NCI-H226 (cell line): ENCODE measurements at regions not wholly inside any gene's neighbourhood (a gene's known extent, or its start where the extent isn't known, plus 50 kb on each side); places are given as distances from the start of the nearest gene placed in this dataset.
"Not testable (repeated sequence)": the region's sequence is repeated elsewhere in the genome, so short reads cannot be mapped to it uniquely, and the experiment has no call there.

Source experiments
- DNase-seq: peaks from one replicate; pipeline ENCODE4 v3.0.0-alpha.2; 2015

DNA sequence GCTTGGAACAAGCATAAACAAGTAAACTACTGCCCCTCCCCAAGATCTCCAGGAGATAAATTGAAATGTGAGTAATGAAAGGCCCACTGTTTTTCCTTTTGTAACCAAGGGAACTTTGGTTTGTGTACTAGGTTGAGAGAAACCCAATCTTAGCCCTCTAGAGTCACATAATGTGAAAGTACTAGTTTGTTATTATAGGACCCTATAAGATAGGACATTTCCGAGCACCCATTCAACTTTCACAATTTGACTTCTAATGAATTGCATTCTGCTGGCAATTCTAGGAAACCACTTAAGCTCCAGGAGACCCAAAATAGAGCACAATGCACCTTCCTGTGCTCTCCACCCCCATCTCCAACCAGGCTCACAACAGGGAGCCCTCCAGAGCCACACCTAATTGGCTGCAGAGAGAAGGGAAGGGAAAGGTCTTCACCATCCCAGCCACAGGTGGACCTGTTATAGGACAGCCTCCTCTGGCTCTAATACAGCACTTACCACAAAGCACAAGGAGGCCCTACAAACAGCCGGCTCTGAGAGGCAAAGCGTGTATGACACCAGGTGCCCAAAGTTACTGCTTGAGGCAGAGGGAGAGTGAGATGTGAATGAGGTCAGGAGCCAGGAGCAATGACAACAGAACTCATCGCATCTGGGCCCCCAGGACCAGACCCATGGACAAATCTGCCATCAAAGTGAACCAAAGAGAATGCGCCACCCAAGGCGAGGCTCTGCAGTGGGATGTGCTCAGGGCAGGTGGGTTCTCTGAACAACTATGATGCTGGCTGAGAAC lies 163.3 kb upstream of the NTF3 start:
- DNase-seq: no peak

DNA sequence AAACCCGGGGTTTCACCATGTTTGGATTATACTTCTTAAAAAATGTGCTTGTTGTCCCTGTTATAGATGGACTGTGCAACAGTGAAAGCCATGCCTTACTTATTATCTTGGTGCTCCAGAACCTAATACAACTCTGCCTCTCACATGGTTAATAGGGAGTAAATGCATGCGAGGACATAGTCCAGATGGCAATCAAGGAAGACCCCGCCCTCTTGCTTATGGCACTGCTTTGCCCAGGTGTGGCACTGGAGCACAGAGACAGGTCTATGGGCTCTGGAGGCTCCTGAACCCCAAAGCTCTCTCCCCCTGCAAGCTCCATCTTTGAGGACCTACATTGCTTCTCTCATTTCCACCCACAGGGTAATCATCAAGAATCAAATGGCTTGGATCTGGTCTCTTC lies 162.1 kb upstream of the NTF3 start:
- DNase-seq: no peak

DNA sequence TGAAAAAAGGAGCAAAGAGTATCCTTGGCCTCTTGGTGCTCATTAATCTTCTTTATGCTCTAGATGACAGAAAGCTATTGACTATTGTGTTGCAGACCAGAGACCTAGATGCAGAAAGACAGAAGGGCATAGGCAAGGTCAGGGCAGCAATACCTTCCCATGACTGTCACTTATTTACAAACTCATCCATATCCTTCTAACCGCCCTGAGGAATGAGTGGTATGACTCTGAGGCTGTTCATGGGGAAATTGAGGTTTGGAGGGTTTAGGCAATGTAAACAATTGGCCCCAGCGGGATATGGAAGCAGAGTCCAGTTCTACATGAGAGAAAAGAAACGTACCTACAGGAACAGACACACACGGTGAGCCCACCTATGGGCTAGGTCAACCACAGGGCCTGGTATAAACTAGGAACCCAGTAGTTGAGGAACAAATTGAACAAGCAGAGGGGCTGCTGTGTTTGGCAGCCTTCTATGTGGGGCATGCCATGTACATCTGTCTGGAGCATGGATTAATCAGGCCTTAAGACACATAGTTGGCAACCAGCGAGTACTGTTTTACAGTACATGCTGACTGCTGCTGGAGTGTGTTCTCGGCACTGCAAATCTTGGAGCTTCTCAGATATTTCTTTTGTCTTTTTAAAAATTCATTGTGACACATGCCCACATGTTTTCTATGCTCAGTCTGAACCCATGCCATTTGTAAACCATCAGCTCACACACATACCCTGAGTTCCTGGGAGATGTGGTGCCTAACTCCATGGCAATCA lies 159.7 kb upstream of the NTF3 start:
- no peak for DNase-seq

- no peak for DNase-seq
Observed at GRCh38 chr12:5273709-5274108, 158.2 kb upstream of the NTF3 start.

DNA sequence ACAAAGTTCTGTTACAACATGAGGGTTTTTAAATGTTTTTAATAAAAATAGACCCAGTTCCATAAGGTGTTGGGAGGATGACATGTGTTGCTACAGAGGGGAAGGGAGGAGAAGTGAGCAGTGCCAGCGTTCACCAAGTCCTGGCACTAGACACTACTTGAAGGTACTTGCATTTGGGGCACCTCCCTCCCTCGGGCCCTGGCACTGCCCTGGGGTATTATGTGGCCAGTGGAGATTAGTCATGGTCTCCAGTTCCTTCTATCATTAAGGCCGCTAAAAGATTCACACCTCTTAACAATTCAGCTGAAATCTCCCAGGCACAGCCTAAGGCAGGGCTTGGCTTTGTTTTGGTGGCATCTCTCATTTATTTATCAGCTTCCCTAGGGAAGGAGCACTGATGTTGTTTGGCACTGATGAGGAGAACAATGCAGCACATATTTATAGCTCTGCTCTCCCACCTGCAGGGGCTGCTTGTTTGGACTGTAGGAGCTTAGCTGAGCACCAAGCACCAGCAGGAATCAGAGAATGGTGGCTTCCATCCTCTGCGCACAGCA lies 155.5 kb upstream of the NTF3 start:
- no peak for DNase-seq

GRCh38 chr12:5280086-5280485 lies 151.8 kb upstream of the NTF3 start:
- no peak for DNase-seq

- DNase-seq: not testable (repeated sequence)
Observed at GRCh38 chr12:5290368-5290767, 141.5 kb upstream of the NTF3 start.

GRCh38 chr12:5292651-5293050 lies 139.3 kb upstream of the NTF3 start:
- DNase-seq: no peak

DNA sequence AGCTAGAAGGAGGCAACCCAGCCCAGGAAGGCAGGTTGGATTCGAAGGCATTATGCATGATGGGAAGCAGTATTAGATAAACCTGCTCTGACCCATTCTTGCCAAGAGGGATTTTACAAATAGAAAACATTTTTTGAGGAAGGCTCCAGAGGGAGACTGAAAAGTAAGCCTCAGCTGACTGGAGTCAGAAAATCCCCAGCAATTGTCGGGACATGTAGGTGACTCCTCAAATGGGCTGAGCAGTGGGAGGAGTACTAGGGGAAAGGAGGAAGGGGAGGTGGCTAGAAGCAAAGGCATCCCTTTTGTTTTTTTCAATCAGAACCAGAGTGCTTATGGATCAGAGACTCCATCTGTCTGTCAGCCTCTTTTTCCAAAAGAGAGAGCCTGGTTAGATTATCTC lies 138.1 kb upstream of the NTF3 start:
- no peak for DNase-seq

DNA sequence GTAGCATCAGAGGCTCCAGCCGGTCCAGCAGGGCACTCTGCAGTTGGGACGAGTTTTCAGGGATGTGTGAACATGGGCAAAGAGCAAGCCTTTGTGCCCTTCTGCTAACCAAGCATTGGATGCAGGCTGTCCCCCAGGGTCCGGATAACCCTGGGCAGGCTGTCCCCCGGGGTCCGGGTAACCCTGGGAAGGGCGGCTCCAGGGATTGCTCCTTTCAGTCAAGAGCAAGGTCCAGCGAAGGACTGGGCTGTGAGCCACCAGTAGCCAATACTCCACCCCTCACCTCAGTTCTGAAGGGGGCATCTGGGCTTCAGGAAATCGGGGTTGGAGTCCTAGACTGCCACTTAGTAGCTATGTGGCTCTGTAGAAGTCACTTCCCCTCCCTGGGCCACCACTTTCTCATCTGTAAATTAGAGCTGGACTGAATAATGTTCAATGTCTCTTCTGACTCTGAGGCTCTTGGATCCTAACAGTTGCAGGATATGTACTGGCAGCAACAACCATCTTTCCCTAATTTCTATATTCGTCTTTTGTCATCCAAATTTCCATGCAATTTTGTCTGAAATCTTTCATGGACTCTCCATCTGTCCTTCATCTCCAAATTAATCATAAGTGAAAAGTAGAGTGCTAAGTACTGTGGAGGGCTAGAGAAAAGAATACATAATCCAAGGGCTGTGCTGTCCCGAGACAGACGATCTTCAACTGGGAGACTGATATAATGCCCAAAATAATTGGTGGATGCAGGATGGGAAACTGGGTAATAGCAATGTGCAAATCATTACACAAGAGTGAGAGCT lies 137.4 kb upstream of the NTF3 start:
- DNase-seq: no peak

DNA sequence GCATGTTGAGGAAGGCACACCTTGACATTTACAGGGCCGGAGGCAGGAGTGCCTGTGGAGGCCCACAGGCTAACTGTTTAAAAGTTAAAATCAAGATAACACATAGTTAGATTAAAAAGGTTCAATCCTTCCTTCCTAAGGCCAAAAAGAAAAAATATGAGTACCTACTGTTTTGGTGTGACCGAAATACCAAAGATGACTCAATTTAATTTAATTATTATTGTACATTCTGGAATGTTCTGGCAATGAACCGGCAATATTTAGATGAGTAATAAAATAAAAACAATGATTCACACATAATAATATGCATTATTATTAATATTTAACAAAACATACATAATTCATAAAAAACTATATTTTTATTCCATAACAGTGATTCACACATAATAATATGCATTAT lies 136.8 kb upstream of the NTF3 start:
- DNase-seq: no peak

DNA sequence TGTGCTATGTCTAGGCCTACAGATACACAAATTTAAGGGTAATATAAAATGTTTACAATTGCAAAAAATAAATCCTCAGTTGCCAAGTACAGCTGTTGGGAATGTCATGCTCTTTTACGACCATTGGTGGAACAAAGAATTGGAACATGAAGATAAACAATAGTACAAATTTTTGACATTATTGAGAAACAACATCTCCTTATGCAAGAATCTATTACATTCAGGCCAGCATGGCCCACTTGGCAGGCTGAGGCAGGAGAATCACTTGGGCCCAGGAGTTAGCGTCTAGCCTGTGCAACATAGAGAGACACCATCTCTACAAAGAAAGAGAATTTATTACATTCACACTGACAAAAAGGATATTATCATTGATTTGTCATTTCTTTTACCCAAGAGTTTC lies 135.9 kb upstream of the NTF3 start:
- no peak for DNase-seq

GRCh38 chr12:5301539-5301938 lies 130.4 kb upstream of the NTF3 start:
- DNase-seq: no peak

- no peak for DNase-seq
Observed at GRCh38 chr12:5305425-5305824, 126.5 kb upstream of the NTF3 start.

DNA sequence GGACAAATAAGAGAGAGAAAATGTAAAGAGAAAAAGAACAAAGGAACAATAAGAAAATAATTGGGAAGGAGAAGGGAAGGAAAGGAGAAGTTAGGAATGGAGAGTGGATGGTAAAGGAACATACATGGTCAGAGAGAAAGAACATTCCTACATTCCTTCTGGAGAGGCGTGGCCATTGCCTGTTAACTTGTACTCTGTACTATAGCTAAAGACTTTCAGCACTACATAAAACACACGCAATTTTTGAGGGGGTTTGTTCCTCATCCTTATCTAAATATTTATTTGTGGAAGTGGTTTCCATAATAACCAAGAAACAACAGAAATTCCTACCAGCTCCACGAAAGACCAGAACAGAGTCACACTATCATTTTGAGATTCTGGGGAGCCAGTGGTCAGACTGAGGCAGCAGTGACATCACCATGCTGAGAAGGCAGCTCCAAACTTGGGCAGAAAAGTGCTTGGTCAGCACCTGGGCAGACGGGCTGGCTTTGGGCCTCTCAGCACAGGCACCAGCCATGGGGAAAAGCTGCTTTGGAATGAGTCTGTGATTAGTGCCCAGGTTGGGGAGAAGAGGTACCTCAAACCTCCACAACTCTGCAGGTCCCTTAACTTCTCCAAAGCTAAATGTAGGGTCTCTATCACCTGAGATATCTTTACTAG lies 125.9 kb upstream of the NTF3 start:
- DNase-seq: no peak

- no peak for DNase-seq
Observed at GRCh38 chr12:5307065-5307464, 124.8 kb upstream of the NTF3 start.

DNA sequence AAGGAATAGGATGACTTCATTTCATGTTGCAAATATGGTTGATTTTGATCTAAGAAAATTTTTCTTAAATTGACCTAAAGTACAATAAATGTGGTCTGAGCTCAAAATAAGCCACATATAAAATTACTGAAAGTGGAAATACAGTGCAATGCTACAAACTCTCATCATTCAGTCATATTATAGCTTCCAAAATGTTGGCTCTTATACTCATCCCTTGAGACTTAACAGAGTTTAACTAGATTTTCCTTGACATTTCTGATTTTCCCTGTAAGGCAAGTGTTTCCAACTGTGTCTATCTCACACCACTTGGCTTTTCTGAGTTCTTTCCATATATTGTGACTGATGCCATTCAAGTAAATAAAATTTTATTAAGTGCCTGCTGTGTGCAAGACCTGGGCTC lies 123.7 kb upstream of the NTF3 start:
- DNase-seq: no peak

DNA sequence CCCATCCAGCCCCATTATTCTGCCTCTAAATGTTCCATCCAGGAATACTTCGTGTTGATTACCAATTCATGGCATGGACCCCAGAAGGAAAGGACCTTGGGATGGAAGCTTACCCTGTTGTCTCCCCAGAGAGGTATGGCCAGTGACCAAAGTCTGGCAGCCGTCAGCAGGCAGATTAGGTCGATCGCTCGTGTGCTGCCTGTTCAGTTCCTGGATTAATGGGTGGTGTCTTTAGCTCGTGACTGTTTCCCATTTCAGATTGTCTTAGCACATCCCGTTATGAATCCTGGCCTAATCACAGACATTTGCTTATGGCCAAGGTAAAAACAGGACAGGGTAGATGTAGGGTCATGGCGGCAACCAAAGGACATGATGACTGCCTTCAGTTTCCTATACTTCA lies 122.9 kb upstream of the NTF3 start:
- no peak for DNase-seq

GRCh38 chr12:5309654-5310053 lies 122.3 kb upstream of the NTF3 start:
- DNase-seq: no peak

DNA sequence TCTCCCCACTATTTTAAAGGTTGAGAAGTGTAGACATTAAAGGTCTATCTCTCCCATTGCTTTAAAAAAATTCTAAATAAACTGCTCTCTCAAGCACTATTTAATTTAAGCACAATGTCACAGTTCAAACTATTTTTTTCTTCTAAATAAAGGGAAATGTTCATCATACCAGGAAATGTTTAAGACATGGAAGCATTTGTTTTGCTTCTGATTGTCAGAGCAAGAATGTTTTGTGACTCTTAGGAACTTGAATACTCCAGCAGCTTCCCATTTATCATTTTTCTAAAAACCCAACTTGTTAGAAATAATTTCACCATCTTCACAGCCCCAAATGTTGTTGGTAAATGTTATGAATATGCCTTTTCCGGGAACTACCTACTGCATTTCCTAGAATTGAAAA lies 121.8 kb upstream of the NTF3 start:
- DNase-seq: no peak

- DNase-seq: no peak
Observed at GRCh38 chr12:5317556-5317955, 114.4 kb upstream of the NTF3 start.

DNA sequence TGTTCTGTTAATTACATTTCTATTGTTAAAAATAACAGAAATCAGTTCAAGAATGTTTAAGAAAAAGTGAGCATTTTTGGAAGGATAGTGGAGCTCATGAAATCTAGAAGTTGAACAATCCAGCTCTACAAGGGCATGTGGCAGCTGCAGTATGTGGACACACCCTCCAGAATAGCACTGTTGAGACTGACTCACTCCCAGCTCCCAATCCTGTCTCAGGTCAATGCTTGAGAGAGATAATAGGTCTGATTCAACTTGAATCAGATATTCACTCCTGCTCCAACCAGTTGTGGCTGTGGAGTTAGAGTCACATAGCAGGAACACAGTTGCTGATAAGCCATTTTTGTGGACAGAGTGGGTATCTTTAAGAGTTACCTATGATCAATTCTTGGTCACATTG lies 113.0 kb upstream of the NTF3 start:
- no peak for DNase-seq
